WTC11 (cell line): ENCODE measurements at regions not wholly inside any gene's neighbourhood (a gene's known extent, or its start where the extent isn't known, plus 50 kb on each side); places are given as distances from the start of the nearest gene placed in this dataset.

Experiments used
- NFYB ChIP-seq: sonication (generic); formaldehyde crosslinking; conservative IDR thresholded peaks from 2 replicates; pipeline ENCODE4 v1.8.0; 2022; ENCODE audit warnings: low read depth, missing genetic modification reagents
- NR2C2 ChIP-seq: sonication (generic); formaldehyde crosslinking; IDR thresholded peaks from 2 replicates; pipeline ENCODE4 v1.8.0; 2022; ENCODE audit warnings: mild to moderate bottlenecking, missing genetic modification reagents
- ZNF232 ChIP-seq: sonication (generic); formaldehyde crosslinking; IDR thresholded peaks from 2 replicates; pipeline ENCODE4 v1.8.0; 2022; ENCODE audit warnings: mild to moderate bottlenecking, missing genetic modification reagents
- TF ChIP-seq, protein P1 (sequence below): fragments of 200-600 bp; IDR thresholded peaks from 2 replicates; pipeline ENCODE4 v1.8.0; 2022; ENCODE audit warnings: antibody characterized with exemption
- TF ChIP-seq, protein P2 (sequence below): sonication (generic); formaldehyde crosslinking; IDR thresholded peaks from 2 replicates; pipeline ENCODE4 v1.8.1; 2022; ENCODE audit warnings: missing genetic modification reagents, borderline replicate concordance
- TF ChIP-seq, protein P3 (sequence below): sonication (generic); formaldehyde crosslinking; IDR thresholded peaks from 2 replicates; pipeline ENCODE4 v1.8.1; 2023; ENCODE audit warnings: mild to moderate bottlenecking, missing genetic modification reagents, borderline replicate concordance

DNA sequence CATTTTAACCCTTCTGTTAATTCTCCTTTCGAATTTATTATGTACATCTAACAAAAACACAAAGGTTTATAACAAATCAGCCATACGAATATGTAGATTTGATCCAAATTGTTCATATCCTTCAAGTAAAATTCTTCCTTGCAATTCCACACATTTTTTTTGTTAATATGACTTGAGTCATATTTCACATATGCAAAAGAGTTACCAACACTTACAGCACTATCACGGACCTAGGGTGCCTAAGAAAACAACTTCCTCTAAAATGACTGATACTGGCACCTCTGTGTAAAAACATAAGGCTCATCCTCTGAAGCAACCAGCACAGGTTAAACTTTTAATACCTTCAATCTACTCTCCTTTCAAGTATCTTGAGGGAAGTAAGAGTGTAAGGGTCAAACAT, 451.8 kb downstream of the SEMA3D start:
- no peak for TF ChIP-seq ZNF232
- TF ChIP-seq, protein P1, sequence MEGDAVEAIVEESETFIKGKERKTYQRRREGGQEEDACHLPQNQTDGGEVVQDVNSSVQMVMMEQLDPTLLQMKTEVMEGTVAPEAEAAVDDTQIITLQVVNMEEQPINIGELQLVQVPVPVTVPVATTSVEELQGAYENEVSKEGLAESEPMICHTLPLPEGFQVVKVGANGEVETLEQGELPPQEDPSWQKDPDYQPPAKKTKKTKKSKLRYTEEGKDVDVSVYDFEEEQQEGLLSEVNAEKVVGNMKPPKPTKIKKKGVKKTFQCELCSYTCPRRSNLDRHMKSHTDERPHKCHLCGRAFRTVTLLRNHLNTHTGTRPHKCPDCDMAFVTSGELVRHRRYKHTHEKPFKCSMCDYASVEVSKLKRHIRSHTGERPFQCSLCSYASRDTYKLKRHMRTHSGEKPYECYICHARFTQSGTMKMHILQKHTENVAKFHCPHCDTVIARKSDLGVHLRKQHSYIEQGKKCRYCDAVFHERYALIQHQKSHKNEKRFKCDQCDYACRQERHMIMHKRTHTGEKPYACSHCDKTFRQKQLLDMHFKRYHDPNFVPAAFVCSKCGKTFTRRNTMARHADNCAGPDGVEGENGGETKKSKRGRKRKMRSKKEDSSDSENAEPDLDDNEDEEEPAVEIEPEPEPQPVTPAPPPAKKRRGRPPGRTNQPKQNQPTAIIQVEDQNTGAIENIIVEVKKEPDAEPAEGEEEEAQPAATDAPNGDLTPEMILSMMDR = no peak
- TF ChIP-seq NR2C2 (CRISPR knock-in tag) = no peak
- TF ChIP-seq, protein P2, sequence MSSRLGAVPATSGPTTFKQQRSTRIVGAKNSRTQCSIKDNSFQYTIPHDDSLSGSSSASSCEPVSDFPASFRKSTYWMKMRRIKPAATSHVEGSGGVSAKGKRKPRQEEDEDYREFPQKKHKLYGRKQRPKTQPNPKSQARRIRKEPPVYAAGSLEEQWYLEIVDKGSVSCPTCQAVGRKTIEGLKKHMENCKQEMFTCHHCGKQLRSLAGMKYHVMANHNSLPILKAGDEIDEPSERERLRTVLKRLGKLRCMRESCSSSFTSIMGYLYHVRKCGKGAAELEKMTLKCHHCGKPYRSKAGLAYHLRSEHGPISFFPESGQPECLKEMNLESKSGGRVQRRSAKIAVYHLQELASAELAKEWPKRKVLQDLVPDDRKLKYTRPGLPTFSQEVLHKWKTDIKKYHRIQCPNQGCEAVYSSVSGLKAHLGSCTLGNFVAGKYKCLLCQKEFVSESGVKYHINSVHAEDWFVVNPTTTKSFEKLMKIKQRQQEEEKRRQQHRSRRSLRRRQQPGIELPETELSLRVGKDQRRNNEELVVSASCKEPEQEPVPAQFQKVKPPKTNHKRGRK = no peak
- no peak for TF ChIP-seq NFYB (CRISPR knock-in tag)
- TF ChIP-seq, protein P3, sequence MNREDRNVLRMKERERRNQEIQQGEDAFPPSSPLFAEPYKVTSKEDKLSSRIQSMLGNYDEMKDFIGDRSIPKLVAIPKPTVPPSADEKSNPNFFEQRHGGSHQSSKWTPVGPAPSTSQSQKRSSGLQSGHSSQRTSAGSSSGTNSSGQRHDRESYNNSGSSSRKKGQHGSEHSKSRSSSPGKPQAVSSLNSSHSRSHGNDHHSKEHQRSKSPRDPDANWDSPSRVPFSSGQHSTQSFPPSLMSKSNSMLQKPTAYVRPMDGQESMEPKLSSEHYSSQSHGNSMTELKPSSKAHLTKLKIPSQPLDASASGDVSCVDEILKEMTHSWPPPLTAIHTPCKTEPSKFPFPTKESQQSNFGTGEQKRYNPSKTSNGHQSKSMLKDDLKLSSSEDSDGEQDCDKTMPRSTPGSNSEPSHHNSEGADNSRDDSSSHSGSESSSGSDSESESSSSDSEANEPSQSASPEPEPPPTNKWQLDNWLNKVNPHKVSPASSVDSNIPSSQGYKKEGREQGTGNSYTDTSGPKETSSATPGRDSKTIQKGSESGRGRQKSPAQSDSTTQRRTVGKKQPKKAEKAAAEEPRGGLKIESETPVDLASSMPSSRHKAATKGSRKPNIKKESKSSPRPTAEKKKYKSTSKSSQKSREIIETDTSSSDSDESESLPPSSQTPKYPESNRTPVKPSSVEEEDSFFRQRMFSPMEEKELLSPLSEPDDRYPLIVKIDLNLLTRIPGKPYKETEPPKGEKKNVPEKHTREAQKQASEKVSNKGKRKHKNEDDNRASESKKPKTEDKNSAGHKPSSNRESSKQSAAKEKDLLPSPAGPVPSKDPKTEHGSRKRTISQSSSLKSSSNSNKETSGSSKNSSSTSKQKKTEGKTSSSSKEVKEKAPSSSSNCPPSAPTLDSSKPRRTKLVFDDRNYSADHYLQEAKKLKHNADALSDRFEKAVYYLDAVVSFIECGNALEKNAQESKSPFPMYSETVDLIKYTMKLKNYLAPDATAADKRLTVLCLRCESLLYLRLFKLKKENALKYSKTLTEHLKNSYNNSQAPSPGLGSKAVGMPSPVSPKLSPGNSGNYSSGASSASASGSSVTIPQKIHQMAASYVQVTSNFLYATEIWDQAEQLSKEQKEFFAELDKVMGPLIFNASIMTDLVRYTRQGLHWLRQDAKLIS (CRISPR knock-in tag) = no peak
